Thymus (tissue), 11 donors: ENCODE measurements at regions not wholly inside any gene's neighbourhood (a gene's known extent, or its start where the extent isn't known, plus 50 kb on each side); places are given as distances from the start of the nearest gene placed in this dataset.

ENCODE experiments used
- DNase-seq, 9 donors: peaks; one replicate each; pipeline ENCODE4 v3.0.0-alpha.2; 2013; ENCODE audit warnings: low spot score in 9 of 9, low read depth in 6 of 9, missing footprints in 1 of 9
- H3K27ac ChIP-seq, 2 donors: one replicate each; pipeline ENCODE4 v1.5.1; 2013; ENCODE audit warnings: control low read depth in 1 of 2, low read depth in 1 of 2, low read length in 1 of 2, mild to moderate bottlenecking in 1 of 2, moderate library complexity in 1 of 2
- H3K27me3 ChIP-seq, 2 donors: one replicate each; pipeline ENCODE4 v1.5.1; 2013; ENCODE audit warnings: low read length in 1 of 2; ENCODE audit not compliant: control insufficient read depth in 2 of 2, insufficient read depth in 1 of 2
- H3K36me3 ChIP-seq, 2 donors: one replicate each; pipeline ENCODE4 v1.5.1; 2013; ENCODE audit warnings: low read length in 1 of 2, mild to moderate bottlenecking in 1 of 2, moderate library complexity in 1 of 2; ENCODE audit not compliant: control insufficient read depth in 2 of 2, insufficient read depth in 2 of 2
- H3K4me1 ChIP-seq, 2 donors: one replicate each; pipeline ENCODE4 v1.5.1; 2013; ENCODE audit warnings: low read length in 2 of 2; ENCODE audit not compliant: control insufficient read depth in 2 of 2, insufficient read depth in 2 of 2
- H3K4me3 ChIP-seq, 2 donors: one replicate each; pipeline ENCODE4 v1.5.1; 2013; ENCODE audit warnings: low read length in 2 of 2, control low read depth in 1 of 2, mild to moderate bottlenecking in 1 of 2
- H3K9me3 ChIP-seq, 2 donors: one replicate each; pipeline ENCODE4 v1.5.1; 2013; ENCODE audit warnings: low read length in 1 of 2, mild to moderate bottlenecking in 1 of 2; ENCODE audit not compliant: control insufficient read depth in 2 of 2, insufficient read depth in 1 of 2
- WGBS: extraction: QIAGEN DNeasy Blood & Tissue Kit; methylation state at CpG from one replicate; pipeline ENCODE4 v1.1.7; 2013; 5-methylcytosine and 5-hydroxymethylcytosine counted together
- donor health status: healthy.

DNA sequence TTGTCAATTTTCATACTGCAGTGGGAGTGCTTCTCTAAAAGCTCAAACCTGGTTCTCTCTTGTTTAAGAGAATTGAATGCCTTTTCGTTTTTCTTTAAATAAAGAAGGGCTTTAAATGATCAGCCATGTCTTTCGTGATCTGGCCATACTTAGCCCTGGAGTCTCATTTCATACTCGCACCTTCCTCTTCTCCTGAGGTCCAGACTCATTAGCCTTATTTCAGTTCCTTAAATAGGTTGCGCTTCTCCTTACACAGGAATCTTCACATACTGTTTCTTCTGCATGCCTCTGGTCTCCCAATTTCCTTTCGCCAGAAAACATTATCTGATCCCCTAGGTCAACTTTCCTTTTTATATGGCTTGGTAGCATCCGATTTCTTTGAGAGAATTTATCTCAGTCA lies 565.6 kb upstream of the TENM3 start:
- no peak overlapping the region for H3K4me3 ChIP-seq
- no peaks in the 10 kb centered on the region for H3K9me3 ChIP-seq
- H3K27me3 ChIP-seq = no peaks in the 10 kb centered on the region
- H3K4me1 ChIP-seq = no peaks in the 10 kb centered on the region
- 88% methylated on average over 6 of the region's 6 CpGs for WGBS
- no peaks in the 10 kb centered on the region for H3K36me3 ChIP-seq
- DNase-seq = no peak
- no peak overlapping the region for H3K27ac ChIP-seq

DNA sequence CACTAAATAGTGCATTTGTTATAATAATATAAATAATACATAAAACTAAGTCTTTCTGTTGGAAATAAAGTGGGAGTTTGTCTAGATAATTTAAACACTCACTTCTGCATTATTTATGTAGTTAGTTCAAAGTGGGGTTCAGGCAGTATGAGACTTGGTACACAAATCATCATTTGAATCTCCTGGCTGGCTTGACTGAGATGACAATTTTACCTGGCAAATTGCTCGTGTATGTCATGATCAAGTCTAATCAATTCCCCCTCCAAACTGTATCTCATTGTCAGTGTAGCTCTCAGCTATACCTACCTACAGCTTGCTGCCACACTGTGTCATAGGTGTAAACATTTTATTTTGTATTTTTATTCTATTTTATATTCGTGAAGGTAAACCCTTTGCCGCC lies 563.4 kb upstream of the TENM3 start:
- Histone ChIP-seq H3K4me3 (no peak overlapping the region), H3K4me1 (no peaks in the 10 kb centered on the region), H3K36me3 (no peaks in the 10 kb centered on the region), H3K27me3 (no peaks in the 10 kb centered on the region), H3K9me3 (no peaks in the 10 kb centered on the region), H3K27ac (no peak overlapping the region)
- 91% methylated on average over 3 of the region's 3 CpGs for WGBS
- no peak for DNase-seq

DNA sequence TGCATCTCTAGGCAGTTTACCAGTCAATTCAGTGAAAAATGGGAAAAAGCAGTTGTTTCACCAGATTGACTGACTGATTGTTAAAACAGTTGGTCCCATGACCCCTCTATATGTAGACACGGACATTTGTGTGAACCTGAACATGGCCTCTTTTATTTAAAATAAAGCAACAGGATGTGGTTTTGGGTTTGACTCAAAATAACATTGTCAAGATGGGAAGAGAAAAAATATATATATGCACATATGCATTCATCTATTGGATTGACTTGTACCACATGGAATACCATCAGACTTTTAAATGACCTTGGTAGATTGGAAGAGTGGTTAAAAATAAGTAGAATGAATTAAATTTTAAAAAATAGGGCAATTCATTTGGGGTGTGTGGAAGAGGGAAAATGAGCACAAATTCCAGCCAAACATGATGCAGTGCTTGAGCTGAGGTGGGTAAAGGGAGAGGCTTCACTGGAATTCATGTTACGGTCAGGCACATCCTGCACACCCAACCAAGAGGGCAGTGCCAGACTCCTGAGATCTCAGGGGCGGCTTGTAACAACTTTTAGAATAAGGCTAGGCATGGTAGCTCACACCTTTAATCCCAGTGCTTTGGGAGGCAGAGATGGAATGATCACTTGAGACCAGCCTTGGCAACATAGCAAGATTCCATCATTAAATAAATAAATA lies 560.7 kb upstream of the TENM3 start:
- no peak overlapping the region for H3K27ac ChIP-seq
- DNase-seq = no peak
- whole genome bisulfite sequencing = 68% methylated on average over 3 of the region's 3 CpGs
- H3K36me3 ChIP-seq = no peaks in the 10 kb centered on the region
- no peaks in the 10 kb centered on the region for H3K27me3 ChIP-seq
- no peaks in the 10 kb centered on the region for H3K9me3 ChIP-seq
- H3K4me1 ChIP-seq = no peaks in the 10 kb centered on the region
- no peak overlapping the region for H3K4me3 ChIP-seq

DNA sequence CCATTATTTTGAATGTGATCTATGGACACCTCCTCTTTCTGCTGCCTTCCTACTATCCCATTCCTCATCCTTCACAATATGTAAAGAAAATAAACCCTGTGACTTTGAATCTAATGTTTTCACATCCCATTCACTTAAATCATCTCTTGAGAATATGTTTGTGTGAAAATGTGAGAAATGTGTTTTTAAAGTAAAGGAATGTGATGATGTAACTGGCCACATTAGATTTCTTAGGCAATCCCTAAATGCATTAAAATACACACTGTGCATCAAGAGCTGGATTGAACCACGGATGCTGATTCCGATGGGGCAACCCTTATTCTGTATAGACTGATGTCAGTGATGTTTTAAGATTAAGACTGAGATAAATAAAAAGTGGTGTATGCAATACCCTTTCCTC lies 558.9 kb upstream of the TENM3 start:
- H3K4me3 ChIP-seq = no peak overlapping the region
- H3K4me1 ChIP-seq = no peaks in the 10 kb centered on the region
- no peaks in the 10 kb centered on the region for H3K27me3 ChIP-seq
- H3K9me3 ChIP-seq = no peaks in the 10 kb centered on the region
- H3K36me3 ChIP-seq = no peaks in the 10 kb centered on the region
- 90% methylated on average over 2 of the region's 2 CpGs for WGBS
- no peak for DNase-seq
- no peak overlapping the region for H3K27ac ChIP-seq

DNA sequence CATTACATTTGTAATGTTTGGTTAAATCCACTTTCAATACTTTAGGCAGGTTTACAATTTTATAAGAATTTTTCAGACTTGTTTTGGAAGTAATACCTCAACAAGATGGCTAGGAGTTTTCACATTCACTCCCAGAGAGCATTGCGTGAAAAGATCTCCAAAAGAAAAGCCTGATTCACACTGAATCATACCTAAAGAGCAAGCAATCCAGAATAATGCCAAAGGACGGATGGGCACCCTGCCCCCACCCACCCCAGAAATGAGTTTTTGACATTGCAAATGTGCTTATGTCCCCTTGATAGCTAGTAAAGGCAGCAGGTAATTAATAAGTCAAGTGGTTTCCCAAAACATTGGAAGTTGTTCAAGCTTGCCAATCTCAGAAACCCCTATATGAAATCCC lies 557.7 kb upstream of the TENM3 start:
- Histone ChIP-seq H3K27ac (no peak overlapping the region), H3K36me3 (no peaks in the 10 kb centered on the region), H3K27me3 (no peaks in the 10 kb centered on the region), H3K9me3 (no peaks in the 10 kb centered on the region), H3K4me3 (no peak overlapping the region), H3K4me1 (no peaks in the 10 kb centered on the region)
- WGBS = 91% methylated on average over 2 of the region's 2 CpGs
- no peak for DNase-seq

DNA sequence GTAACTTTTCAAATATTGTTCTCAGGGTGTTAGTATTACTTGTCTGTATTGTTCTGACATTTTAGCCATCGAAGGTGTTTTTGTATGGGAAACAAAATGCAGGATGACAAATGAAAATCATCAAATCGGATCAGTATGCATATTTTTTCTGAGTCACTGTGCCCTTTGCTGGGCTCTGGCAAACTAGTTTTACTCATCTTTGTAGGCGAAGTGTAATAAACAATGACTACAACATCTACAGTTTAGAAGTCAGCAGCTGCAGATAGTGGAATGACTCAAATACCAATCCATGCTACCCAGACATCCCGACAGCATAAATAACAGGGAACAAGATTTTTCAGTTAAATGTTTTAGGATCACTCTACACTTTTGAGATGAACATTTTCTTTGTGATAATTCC lies 557.3 kb upstream of the TENM3 start:
- Histone ChIP-seq H3K27ac (no peak overlapping the region), H3K4me3 (no peak overlapping the region), H3K27me3 (no peaks in the 10 kb centered on the region), H3K4me1 (no peaks in the 10 kb centered on the region), H3K9me3 (no peaks in the 10 kb centered on the region), H3K36me3 (no peaks in the 10 kb centered on the region)
- no peak for DNase-seq
- WGBS = 93% methylated on average over 4 of the region's 4 CpGs

DNA sequence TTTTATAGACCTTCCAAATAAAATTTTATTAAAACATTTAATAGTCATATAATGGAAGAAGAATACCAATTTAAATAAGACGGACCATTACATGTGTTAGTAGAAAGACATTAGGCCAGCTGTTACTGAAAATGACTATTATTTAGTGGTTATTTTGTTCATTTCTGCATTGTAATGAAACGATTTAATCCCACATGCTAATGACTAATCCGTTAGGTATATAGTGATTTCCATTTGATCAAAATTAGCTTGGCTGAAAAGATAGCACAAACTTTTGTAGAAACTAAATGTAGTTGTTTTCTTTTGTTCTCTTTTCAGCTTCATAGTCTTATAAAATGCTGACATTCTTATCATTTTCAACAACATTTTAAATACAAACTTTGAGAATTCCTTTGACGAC lies 556.1 kb upstream of the TENM3 start:
- 76% methylated on average over 4 of the region's 4 CpGs for WGBS
- H3K4me1 ChIP-seq = no peaks in the 10 kb centered on the region
- H3K4me3 ChIP-seq = no peak overlapping the region
- no peaks in the 10 kb centered on the region for H3K36me3 ChIP-seq
- H3K9me3 ChIP-seq = no peaks in the 10 kb centered on the region
- no peak for DNase-seq
- H3K27ac ChIP-seq = no peak overlapping the region
- no peaks in the 10 kb centered on the region for H3K27me3 ChIP-seq

DNA sequence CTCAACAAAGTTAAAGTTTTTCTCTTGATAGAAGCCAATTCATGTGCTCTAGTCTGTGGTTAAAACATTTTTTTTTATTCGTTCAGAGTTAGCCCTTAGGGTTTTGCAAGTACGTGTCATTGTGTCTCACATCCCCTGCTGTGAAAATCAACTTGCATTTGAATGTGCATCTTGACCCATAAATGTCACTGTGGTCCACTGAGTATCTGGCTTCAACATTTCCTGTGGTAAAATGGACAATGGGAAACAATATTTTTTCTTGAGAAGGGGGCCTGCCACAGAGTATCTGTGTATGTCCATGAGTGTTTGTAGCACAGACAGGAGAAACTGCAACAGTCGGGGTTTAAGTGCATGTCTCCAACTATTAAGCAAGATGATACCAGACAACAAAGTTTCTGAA lies 554.8 kb upstream of the TENM3 start:
- H3K36me3 ChIP-seq = no peaks in the 10 kb centered on the region
- WGBS = 34% methylated on average over 3 of the region's 3 CpGs
- H3K4me3 ChIP-seq = no peak overlapping the region
- no peaks in the 10 kb centered on the region for H3K27me3 ChIP-seq
- no peaks in the 10 kb centered on the region for H3K9me3 ChIP-seq
- no peaks in the 10 kb centered on the region for H3K4me1 ChIP-seq
- no peak for DNase-seq
- H3K27ac ChIP-seq = no peak overlapping the region

DNA sequence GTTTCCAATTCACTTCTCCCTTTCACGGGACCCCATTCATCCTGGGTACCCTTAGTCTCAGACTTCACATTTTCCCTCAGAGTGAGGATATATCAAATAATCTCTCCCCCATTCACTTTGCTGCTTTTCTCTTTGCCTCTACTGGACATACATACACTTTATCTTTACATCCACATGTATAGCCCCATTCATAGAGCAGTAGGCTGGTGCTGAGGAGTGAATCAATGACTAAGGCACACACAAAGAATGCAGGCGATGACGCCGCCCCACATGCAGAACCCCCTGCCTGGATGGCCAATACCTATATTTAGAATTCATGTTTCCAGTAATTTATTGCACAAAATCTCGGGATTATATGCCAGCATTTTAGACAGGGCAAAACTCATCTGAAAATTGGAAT lies 554.3 kb upstream of the TENM3 start:
- no peaks in the 10 kb centered on the region for H3K36me3 ChIP-seq
- no peak overlapping the region for H3K4me3 ChIP-seq
- no peaks in the 10 kb centered on the region for H3K9me3 ChIP-seq
- no peaks in the 10 kb centered on the region for H3K4me1 ChIP-seq
- no peaks in the 10 kb centered on the region for H3K27me3 ChIP-seq
- H3K27ac ChIP-seq = no peak overlapping the region
- 77% methylated on average over 5 of the region's 5 CpGs for WGBS
- DNase-seq = no peak

DNA sequence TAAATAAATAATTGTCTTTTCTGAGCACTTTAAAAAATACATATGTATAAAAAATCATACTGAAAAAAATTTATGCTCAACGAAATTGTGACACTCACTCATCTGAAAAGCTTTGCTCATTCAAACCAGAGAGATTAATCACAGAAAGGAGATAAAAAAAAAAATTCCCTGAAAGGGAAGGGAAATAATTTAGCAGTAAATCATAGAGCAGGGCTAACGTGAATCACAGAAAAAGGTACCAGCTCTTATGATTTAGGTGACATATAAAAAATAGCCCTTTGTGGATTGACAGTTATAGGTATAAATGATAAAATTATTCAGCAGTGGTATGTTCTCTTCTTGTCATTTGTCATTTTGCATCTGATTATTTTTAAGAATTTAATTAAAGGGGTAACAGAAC lies 552.7 kb upstream of the TENM3 start:
- no peak for DNase-seq
- Histone ChIP-seq H3K27me3 (no peaks in the 10 kb centered on the region), H3K36me3 (no peaks in the 10 kb centered on the region), H3K27ac (no peak overlapping the region), H3K9me3 (no peaks in the 10 kb centered on the region), H3K4me3 (no peak overlapping the region), H3K4me1 (no peaks in the 10 kb centered on the region)
- WGBS = 63% methylated on average over 2 of the region's 2 CpGs
